Neural cell (in vitro differentiated cells): ENCODE measurements at regions not wholly inside any gene's neighbourhood (a gene's known extent, or its start where the extent isn't known, plus 50 kb on each side); places are given as distances from the start of the nearest gene placed in this dataset.

Experiments
- EP300 ChIP-seq: fragments of 450-650 bp; conservative IDR thresholded peaks from 2 replicates; pipeline ENCODE4 v1.6.1; 2014; ENCODE audit warnings: antibody characterized with exemption, mild to moderate bottlenecking, moderate library complexity; ENCODE audit not compliant: poor library complexity, severe bottlenecking
- EZH2 ChIP-seq: fragments of 200-600, 300-800 bp; shearing (Covaris generic), sonication (generic); IDR thresholded peaks from 2 replicates; pipeline ENCODE4 v1.6.1; 2014; ENCODE audit warnings: antibody characterized with exemption, low read length, borderline replicate concordance, mild to moderate bottlenecking; ENCODE audit not compliant: insufficient read depth, poor library complexity, severe bottlenecking
- POLR2AphosphoS5 ChIP-seq: IDR thresholded peaks from 2 replicates; pipeline ENCODE4 v1.6.1; 2012
- SMC3 ChIP-seq: fragments of 450-650 bp; conservative IDR thresholded peaks from 2 replicates; pipeline ENCODE4 v1.6.1; 2014; ENCODE audit warnings: antibody characterized with exemption, mild to moderate bottlenecking, moderate library complexity; ENCODE audit not compliant: poor library complexity
- TAF1 ChIP-seq: IDR thresholded peaks from 2 replicates; pipeline ENCODE4 v1.6.1; 2012; ENCODE audit warnings: low read depth
- TF ChIP-seq, protein P1 (sequence below): fragments of 450-650 bp; IDR thresholded peaks from 2 replicates; pipeline ENCODE4 v1.5.1; 2014; ENCODE audit warnings: antibody characterized with exemption, mild to moderate bottlenecking, moderate library complexity; ENCODE audit not compliant: poor library complexity, severe bottlenecking
- TF ChIP-seq, protein P2 (sequence below): IDR thresholded peaks from 2 replicates; pipeline ENCODE4 v1.6.1; 2012; ENCODE audit warnings: borderline replicate concordance

DNA sequence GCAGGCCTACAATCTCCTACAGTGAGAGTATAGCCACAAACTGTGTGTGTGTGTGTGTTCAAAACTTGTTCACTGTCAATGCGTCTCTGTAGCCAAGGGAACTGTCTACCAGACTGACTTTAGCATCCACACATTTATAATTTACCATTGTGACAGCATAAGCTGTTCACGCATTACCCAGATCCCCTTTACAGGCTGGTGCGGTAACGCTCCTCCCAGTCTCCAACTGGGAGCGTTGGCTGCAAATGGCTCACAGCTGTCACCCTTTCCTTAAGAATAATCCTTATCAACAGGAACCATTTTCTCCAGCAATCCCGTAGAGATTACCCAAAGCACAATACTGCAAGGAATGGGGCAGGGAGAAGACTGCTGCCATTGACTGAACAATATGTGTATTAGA, 199.5 kb downstream of the GPAM start:
- TF ChIP-seq, protein P1, sequence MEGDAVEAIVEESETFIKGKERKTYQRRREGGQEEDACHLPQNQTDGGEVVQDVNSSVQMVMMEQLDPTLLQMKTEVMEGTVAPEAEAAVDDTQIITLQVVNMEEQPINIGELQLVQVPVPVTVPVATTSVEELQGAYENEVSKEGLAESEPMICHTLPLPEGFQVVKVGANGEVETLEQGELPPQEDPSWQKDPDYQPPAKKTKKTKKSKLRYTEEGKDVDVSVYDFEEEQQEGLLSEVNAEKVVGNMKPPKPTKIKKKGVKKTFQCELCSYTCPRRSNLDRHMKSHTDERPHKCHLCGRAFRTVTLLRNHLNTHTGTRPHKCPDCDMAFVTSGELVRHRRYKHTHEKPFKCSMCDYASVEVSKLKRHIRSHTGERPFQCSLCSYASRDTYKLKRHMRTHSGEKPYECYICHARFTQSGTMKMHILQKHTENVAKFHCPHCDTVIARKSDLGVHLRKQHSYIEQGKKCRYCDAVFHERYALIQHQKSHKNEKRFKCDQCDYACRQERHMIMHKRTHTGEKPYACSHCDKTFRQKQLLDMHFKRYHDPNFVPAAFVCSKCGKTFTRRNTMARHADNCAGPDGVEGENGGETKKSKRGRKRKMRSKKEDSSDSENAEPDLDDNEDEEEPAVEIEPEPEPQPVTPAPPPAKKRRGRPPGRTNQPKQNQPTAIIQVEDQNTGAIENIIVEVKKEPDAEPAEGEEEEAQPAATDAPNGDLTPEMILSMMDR: no peak
- TF ChIP-seq, protein P2, sequence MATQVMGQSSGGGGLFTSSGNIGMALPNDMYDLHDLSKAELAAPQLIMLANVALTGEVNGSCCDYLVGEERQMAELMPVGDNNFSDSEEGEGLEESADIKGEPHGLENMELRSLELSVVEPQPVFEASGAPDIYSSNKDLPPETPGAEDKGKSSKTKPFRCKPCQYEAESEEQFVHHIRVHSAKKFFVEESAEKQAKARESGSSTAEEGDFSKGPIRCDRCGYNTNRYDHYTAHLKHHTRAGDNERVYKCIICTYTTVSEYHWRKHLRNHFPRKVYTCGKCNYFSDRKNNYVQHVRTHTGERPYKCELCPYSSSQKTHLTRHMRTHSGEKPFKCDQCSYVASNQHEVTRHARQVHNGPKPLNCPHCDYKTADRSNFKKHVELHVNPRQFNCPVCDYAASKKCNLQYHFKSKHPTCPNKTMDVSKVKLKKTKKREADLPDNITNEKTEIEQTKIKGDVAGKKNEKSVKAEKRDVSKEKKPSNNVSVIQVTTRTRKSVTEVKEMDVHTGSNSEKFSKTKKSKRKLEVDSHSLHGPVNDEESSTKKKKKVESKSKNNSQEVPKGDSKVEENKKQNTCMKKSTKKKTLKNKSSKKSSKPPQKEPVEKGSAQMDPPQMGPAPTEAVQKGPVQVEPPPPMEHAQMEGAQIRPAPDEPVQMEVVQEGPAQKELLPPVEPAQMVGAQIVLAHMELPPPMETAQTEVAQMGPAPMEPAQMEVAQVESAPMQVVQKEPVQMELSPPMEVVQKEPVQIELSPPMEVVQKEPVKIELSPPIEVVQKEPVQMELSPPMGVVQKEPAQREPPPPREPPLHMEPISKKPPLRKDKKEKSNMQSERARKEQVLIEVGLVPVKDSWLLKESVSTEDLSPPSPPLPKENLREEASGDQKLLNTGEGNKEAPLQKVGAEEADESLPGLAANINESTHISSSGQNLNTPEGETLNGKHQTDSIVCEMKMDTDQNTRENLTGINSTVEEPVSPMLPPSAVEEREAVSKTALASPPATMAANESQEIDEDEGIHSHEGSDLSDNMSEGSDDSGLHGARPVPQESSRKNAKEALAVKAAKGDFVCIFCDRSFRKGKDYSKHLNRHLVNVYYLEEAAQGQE: peak; percentile 95
- TF ChIP-seq TAF1 (no peak), EZH2 (no peak), SMC3 (peak; percentile 44), POLR2AphosphoS5 (peak; percentile 87), EP300 (peak; percentile 94)
